Activated CD8-positive, alpha-beta memory T cell treated with anti-CD3 and anti-CD28 coated beads, Interleukin-2, amount 50 U/mL, for 24 hours (primary cell): ENCODE measurements at regions not wholly inside any gene's neighbourhood (a gene's known extent, or its start where the extent isn't known, plus 50 kb on each side); places are given as distances from the start of the nearest gene placed in this dataset.

Experiments used
- DNase-seq: peaks from one replicate; pipeline ENCODE4 v3.0.0-alpha.2; 2020; ENCODE audit errors: extremely low read depth

GRCh38 chr2:5953525-5953924 lies 261.3 kb downstream of the SOX11 start:
- DNase-seq, result no peak

- no peak for DNase-seq
These were observed 262.3 kb downstream of the SOX11 start for GRCh38 chr2:5954509-5954908.

GRCh38 chr2:5955921-5956320 lies 263.7 kb downstream of the SOX11 start:
- no peak for DNase-seq

GRCh38 chr2:5959836-5960820 lies 267.9 kb downstream of the SOX11 start:
- DNase-seq, result no peak

- DNase-seq, result no peak
These were observed 275.3 kb downstream of the SOX11 start for GRCh38 chr2:5967506-5967905.

GRCh38 chr2:5969303-5969702 lies 277.1 kb downstream of the SOX11 start:
- no peak for DNase-seq

GRCh38 chr2:5970347-5970746 lies 278.2 kb downstream of the SOX11 start:
- DNase-seq, result no peak

GRCh38 chr2:5974477-5974876 lies 282.3 kb downstream of the SOX11 start:
- DNase-seq, result no peak

GRCh38 chr2:5975401-5975800 lies 283.2 kb downstream of the SOX11 start:
- no peak for DNase-seq

- DNase-seq, result no peak
These were observed 284.4 kb downstream of the SOX11 start for GRCh38 chr2:5976531-5977065.

- DNase-seq, result no peak
These were observed 285.3 kb downstream of the SOX11 start for GRCh38 chr2:5977477-5977876.

GRCh38 chr2:5978131-5978751 lies 286.1 kb downstream of the SOX11 start:
- DNase-seq, result no peak

- DNase-seq, result no peak
These were observed 288.4 kb downstream of the SOX11 start for GRCh38 chr2:5980450-5981190.

- DNase-seq, result no peak
These were observed 290.2 kb downstream of the SOX11 start for GRCh38 chr2:5982193-5982902.

GRCh38 chr2:5982903-5983265 lies 290.7 kb downstream of the SOX11 start:
- no peak for DNase-seq

- DNase-seq, result no peak
These were observed 291.5 kb downstream of the SOX11 start for GRCh38 chr2:5983511-5984272.

- no peak for DNase-seq
These were observed 292.1 kb downstream of the SOX11 start for GRCh38 chr2:5984273-5984655.

- DNase-seq, result no peak
These were observed 292.8 kb downstream of the SOX11 start for GRCh38 chr2:5984946-5985345.

- DNase-seq, result no peak
These were observed 293.6 kb downstream of the SOX11 start for GRCh38 chr2:5985536-5986385.
